Pancreas (tissue), 10 donors: ENCODE measurements at regions not wholly inside any gene's neighbourhood (a gene's known extent, or its start where the extent isn't known, plus 50 kb on each side); places are given as distances from the start of the nearest gene placed in this dataset.

Experiments
- ATAC-seq, 4 donors: fragments of 200-7000 bp; cut with Tn5 transposase; one replicate each; pipeline versions ENCODE4 v1.8.0 to v1.9.1; 2020; ENCODE audit warnings: mild to moderate bottlenecking in 4 of 4, moderate library complexity in 4 of 4
- DNase-seq, 6 donors: peaks; one replicate each; pipeline ENCODE4 v3.0.0-alpha.2; 2020
- FAIRE-seq: peaks from 2 replicates; lab custom pipeline; 2012; peaks lifted over from hg19 to GRCh38; lab: Jason Lieb, UNC
- H3K27ac ChIP-seq, 4 donors: fragments of 200-600 bp; sonication (generic); 1 replicate in 3 of 4; 2 replicates in 1 of 4; pipeline versions ENCODE4 v1.5.0 to v1.8.0; 2020
- H3K27me3 ChIP-seq, 4 donors: fragments of 200-600 bp; one replicate each; pipeline ENCODE4 v1.8.0; 2021
- H3K36me3 ChIP-seq, 3 donors: fragments of 200-600 bp; sonication (generic) in 1 of 3; one replicate each; pipeline versions ENCODE4 v1.5.0 to v1.8.0; 2020 to 2021
- H3K4me1 ChIP-seq, 3 donors: fragments of 200-600 bp; one replicate each; pipeline ENCODE4 v1.8.0; 2021
- H3K4me3 ChIP-seq, 4 donors: fragments of 200-600 bp; sonication (generic) in 2 of 4; one replicate each; pipeline versions ENCODE4 v1.5.0 to v1.8.0; 2020 to 2021
- H3K9me3 ChIP-seq, 4 donors: fragments of 200-600 bp; one replicate each; pipeline ENCODE4 v1.8.0; 2021
- WGBS, 2 donors: extraction: QIAGEN DNeasy Blood & Tissue Kit; methylation state at CpG; one replicate each; pipeline ENCODE4 v1.1.7; 2013; 5-methylcytosine and 5-hydroxymethylcytosine counted together
- intact Hi-C, 3 donors: fragments of 100-400 bp; cut with DNase I; formaldehyde crosslinking; loops; one replicate each; pipeline versions ENCODE4 v1.11.1 to v1.14.2; 2022
- TF ChIP-seq, protein P1 (sequence below), 4 donors: fragments of 200-600 bp; sonication (generic) in 3 of 4; IDR thresholded peaks; one replicate each; pipeline versions ENCODE4 v1.5.0 to v1.8.0; 2021; ENCODE audit warnings: antibody characterized with exemption in 4 of 4
- donor health status: healthy with polysubstance abuse.
- donor health status: DM: no; HTN: no; CAD: no; lungs with moderate emphysema.
- donor health status: DM: no; HTN: no; CAD: no.
- donor health status: control.
- donor health status: control.
- donor health status: Bipolar disorder and iron deficiency.
- donor health status: DM: yes; HTN: yes; CAD: no.
- donor health status: DM: no; HTN: no; CAD: no.
- donor health status: DM: no; HTN: no; CAD: no.
- donor health status: DM: yes; HTN: yes; CAD: no.

DNA sequence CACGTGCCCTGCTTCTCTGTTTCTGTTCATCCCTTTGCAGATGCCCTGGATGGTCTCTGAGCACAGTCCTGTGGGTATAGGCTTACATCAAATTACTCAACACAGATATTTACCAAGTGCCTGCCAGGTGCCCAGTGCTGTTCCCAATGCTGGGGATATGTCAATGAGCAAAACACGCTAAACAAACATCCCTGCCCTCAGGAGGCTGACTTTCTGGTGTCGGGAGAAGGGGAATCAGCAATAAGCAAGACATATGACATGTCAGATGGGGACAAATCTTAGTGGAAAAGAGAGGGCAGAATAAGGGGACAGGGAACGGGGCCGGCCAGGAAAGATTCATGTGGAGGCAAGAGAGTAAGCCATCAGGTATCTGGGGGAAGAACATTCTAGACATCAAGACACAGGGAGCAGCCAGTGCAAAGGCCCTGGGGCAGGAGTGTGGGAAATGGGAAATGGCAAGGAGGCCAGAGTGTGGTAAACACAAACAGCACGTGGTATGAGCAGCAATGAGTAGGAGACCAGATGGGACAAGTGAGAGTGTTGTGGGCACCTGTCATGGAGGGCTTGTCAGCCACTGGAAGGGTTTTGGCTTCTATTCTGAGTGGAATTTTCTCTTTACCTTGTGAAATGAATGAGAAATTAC, 160.2 kb upstream of the KAZN start:
- ATAC-seq: no peak
- no peaks in the 10 kb centered on the region for H3K27me3 ChIP-seq
- H3K27ac ChIP-seq: no peak overlapping the region
- intact Hi-C loops: no loop called here
- no peak for DNase-seq
- FAIRE-seq: no peak
- H3K4me1 ChIP-seq: no peaks in the 10 kb centered on the region
- TF ChIP-seq, protein P1, sequence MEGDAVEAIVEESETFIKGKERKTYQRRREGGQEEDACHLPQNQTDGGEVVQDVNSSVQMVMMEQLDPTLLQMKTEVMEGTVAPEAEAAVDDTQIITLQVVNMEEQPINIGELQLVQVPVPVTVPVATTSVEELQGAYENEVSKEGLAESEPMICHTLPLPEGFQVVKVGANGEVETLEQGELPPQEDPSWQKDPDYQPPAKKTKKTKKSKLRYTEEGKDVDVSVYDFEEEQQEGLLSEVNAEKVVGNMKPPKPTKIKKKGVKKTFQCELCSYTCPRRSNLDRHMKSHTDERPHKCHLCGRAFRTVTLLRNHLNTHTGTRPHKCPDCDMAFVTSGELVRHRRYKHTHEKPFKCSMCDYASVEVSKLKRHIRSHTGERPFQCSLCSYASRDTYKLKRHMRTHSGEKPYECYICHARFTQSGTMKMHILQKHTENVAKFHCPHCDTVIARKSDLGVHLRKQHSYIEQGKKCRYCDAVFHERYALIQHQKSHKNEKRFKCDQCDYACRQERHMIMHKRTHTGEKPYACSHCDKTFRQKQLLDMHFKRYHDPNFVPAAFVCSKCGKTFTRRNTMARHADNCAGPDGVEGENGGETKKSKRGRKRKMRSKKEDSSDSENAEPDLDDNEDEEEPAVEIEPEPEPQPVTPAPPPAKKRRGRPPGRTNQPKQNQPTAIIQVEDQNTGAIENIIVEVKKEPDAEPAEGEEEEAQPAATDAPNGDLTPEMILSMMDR (IDR thresholded peaks at IDR 0.05): no peak
- H3K9me3 ChIP-seq: no peaks in the 10 kb centered on the region
- no peaks in the 10 kb centered on the region for H3K36me3 ChIP-seq
- 65 to 67% methylated on average over 6 of the region's 6 CpGs for WGBS, 2 donors
- no peak overlapping the region for H3K4me3 ChIP-seq

DNA sequence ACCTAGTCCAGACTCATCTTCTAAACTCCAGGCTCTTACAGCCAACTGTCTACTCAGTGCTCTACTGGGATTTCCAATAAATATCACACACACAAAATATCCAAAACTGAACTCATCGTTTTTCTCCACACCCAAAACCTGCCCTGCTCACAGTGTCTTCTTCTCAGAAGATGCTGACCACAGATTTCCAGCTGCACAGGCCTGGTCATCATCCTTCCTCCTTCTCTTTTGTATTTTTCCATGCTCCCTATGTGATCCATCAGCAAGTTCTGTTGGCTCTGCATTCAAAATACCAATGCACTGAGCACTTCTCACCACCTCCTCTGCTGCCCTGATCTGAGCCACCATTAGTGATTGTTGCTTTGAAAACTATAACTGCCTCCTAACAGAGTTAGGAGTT, 159.5 kb upstream of the KAZN start:
- TF ChIP-seq, protein P1 (IDR thresholded peaks at IDR 0.05): no peak
- no peak for FAIRE-seq
- H3K27ac ChIP-seq: no peak overlapping the region
- no peak for DNase-seq
- no peak for ATAC-seq
- no peaks in the 10 kb centered on the region for H3K4me1 ChIP-seq
- intact Hi-C loops: no loop called here
- no peaks in the 10 kb centered on the region for H3K9me3 ChIP-seq
- no peaks in the 10 kb centered on the region for H3K36me3 ChIP-seq
- WGBS, 2 donors: 52 to 72% methylated on average over 1 of the region's 1 CpG
- H3K4me3 ChIP-seq: no peak overlapping the region
- no peaks in the 10 kb centered on the region for H3K27me3 ChIP-seq

DNA sequence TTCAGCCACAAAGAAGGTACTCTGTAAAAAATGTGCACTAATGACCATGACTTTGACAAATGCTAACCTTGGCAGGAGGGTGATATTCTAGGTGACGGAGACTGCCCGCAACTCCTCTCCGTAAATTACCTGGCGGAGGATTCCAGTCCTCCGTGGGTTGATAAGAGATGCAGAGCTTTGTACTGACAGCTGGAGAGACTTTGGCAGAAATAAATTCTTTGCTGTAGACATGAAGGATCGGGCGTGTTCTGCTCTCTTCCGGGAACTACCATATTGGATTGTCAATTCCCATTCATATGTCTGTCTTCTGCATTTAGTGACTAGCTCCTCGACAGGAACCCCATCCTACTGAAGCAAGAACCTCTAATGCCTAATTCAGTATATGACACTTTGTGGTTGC, 158.3 kb upstream of the KAZN start:
- no peaks in the 10 kb centered on the region for H3K9me3 ChIP-seq
- no peak for ATAC-seq
- no peak for FAIRE-seq
- no peaks in the 10 kb centered on the region for H3K4me1 ChIP-seq
- 74 to 75% methylated on average over 9 of the region's 9 CpGs for WGBS, 2 donors
- DNase-seq: no peak
- no peak overlapping the region for H3K4me3 ChIP-seq
- H3K27me3 ChIP-seq: no peaks in the 10 kb centered on the region
- intact Hi-C loops: no loop called here
- H3K36me3 ChIP-seq: no peaks in the 10 kb centered on the region
- TF ChIP-seq, protein P1 (IDR thresholded peaks at IDR 0.05): no peak
- H3K27ac ChIP-seq: no peak overlapping the region

DNA sequence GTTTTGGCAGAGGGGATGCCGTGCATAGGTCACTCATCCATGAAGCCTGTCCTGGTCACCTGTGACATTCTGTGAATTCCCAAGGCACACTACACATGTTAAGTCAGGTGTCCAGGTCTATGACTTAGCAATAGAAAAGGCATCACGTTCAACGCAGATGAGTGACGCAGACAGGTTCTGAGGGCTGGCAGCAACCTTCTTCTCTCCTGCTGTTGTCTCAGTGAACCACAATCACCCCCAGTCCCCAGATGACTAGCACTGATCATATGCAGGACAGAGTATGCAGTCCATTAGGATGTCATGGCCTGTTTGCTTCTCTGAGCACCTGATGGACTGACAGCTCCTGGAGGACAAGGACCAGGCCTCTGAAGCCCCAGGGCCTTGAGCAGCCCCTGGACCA, 157.8 kb upstream of the KAZN start:
- intact Hi-C loops: no loop called here
- no peak for ATAC-seq
- Histone ChIP-seq H3K4me3 (no peak overlapping the region), H3K36me3 (no peaks in the 10 kb centered on the region), H3K9me3 (no peaks in the 10 kb centered on the region), H3K4me1 (no peaks in the 10 kb centered on the region), H3K27me3 (no peaks in the 10 kb centered on the region), H3K27ac (no peak overlapping the region)
- no peak for FAIRE-seq
- DNase-seq: no peak
- 85 to 89% methylated on average over 4 of the region's 4 CpGs for WGBS, 2 donors
- TF ChIP-seq, protein P1 (IDR thresholded peaks at IDR 0.05): no peak

DNA sequence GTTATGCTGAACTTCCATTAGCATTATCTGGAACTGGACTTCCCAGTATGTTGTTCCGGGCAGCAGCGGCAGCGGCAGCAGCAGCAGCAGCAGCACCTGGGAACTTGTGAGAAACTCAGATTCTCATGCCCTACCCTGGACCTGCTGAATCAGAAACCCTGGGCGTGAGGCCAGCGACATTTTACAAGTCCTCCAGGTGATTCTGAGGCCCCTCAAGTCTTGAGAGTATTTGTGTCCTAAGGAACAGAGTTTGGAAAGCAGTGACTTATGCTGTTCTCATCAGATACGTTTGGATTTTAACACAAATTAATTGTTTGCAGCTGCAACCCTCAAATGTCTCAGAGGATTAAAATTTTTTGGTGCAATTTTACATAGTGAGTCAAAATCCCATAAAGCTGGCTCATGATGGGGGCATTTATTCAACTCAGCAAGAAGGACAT, 157.2 kb upstream of the KAZN start:
- Histone ChIP-seq H3K27ac (no peak overlapping the region), H3K27me3 (no peaks in the 10 kb centered on the region), H3K36me3 (no peaks in the 10 kb centered on the region), H3K9me3 (no peaks in the 10 kb centered on the region), H3K4me1 (no peaks in the 10 kb centered on the region), H3K4me3 (no peak overlapping the region)
- TF ChIP-seq, protein P1 (IDR thresholded peaks at IDR 0.05): no peak
- ATAC-seq (no peak), FAIRE-seq (no peak), DNase-seq (no peak)
- intact Hi-C loops: no loop called here
- 79 to 82% methylated on average over 6 of the region's 6 CpGs for WGBS, 2 donors
